HL-60/S4 treated with retinoic acid at 250 ng/mL for 4 days and 3 days (cell line): ENCODE measurements at regions not wholly inside any gene's neighbourhood (a gene's known extent, or its start where the extent isn't known, plus 50 kb on each side); places are given as distances from the start of the nearest gene placed in this dataset.

Source experiments
- in situ Hi-C: fragments of 300-500 bp; cut with MboI; formaldehyde crosslinking; loops from 2 replicates; pipeline ENCODE4 v1.7.0; 2022; ENCODE audit warnings: low sequenced_read_pairs

GRCh38 chr6:26173836-26174145 is 86.6 kb downstream of the HFE start:
- in situ Hi-C loops: no loop called here

GRCh38 chr6:26175033-26175427 is 87.8 kb downstream of the HFE start:
- in situ Hi-C loops: loop anchor here (25.0 kb wide), 2 partner anchors 362 to 962 kb away; partner anchors contain the start of gene HMGN4

- in situ Hi-C loops: loop anchor here (25.0 kb wide), 2 partner anchors 362 to 962 kb away; partner anchors contain the start of gene HMGN4
These were observed 88.4 kb downstream of the HFE start for GRCh38 chr6:26175428-26176181.

GRCh38 chr6:26179675-26180074 is 92.4 kb downstream of the HFE start:
- in situ Hi-C loops: loop anchor here (25.0 kb wide), 2 partner anchors 358 to 958 kb away; partner anchors contain the start of gene HMGN4

GRCh38 chr6:26180346-26180745 is 93.1 kb downstream of the HFE start:
- in situ Hi-C loops: loop anchor here (25.0 kb wide), 2 partner anchors 357 to 957 kb away; partner anchors contain the start of gene HMGN4

GRCh38 chr6:26183237-26183580 is 96.0 kb downstream of the HFE start:
- in situ Hi-C loops: loop anchor here (25.0 kb wide), 2 partner anchors 354 to 954 kb away; partner anchors contain the start of gene HMGN4

- in situ Hi-C loops: loop anchor here (25.0 kb wide), 2 partner anchors 354 to 954 kb away; partner anchors contain the start of gene HMGN4
These were observed 96.5 kb downstream of the HFE start for GRCh38 chr6:26183581-26184366.

- in situ Hi-C loops: loop anchor here (25.0 kb wide), 2 partner anchors 353 to 953 kb away; partner anchors contain the start of gene HMGN4
These were observed 97.2 kb downstream of the HFE start for GRCh38 chr6:26184367-26184891.

- in situ Hi-C loops: loop anchor here (25.0 kb wide), 2 partner anchors 352 to 952 kb away; partner anchors contain the start of gene HMGN4
These were observed 97.8 kb downstream of the HFE start for GRCh38 chr6:26185004-26185403.

GRCh38 chr6:26185802-26186201 is 98.6 kb downstream of the HFE start:
- in situ Hi-C loops: loop anchor here (25.0 kb wide), 2 partner anchors 351 to 951 kb away; partner anchors contain the start of gene HMGN4

GRCh38 chr6:26186652-26187051 is 99.4 kb downstream of the HFE start:
- in situ Hi-C loops: loop anchor here (25.0 kb wide), 2 partner anchors 351 to 951 kb away; partner anchors contain the start of gene HMGN4

GRCh38 chr6:26187292-26187691 is 100.1 kb downstream of the HFE start:
- in situ Hi-C loops: loop anchor here (25.0 kb wide), 2 partner anchors 350 to 950 kb away; partner anchors contain the start of gene HMGN4

- in situ Hi-C loops: loop anchor here (25.0 kb wide), 2 partner anchors 349 to 949 kb away; partner anchors contain the start of gene HMGN4
These were observed 100.9 kb downstream of the HFE start for GRCh38 chr6:26187981-26188635.

GRCh38 chr6:26191512-26191911 is 104.3 kb downstream of the HFE start:
- in situ Hi-C loops: loop anchor here (25.0 kb wide), 2 partner anchors 346 to 946 kb away; partner anchors contain the start of gene HMGN4

GRCh38 chr6:26193467-26194328 is 106.5 kb downstream of the HFE start:
- in situ Hi-C loops: loop anchor here (25.0 kb wide), 2 partner anchors 344 to 944 kb away; partner anchors contain the start of gene HMGN4

GRCh38 chr6:26194329-26194701 is 107.1 kb downstream of the HFE start:
- in situ Hi-C loops: loop anchor here (25.0 kb wide), 2 partner anchors 343 to 943 kb away; partner anchors contain the start of gene HMGN4

- in situ Hi-C loops: loop anchor here (25.0 kb wide), 2 partner anchors 342 to 942 kb away; partner anchors contain the start of gene HMGN4
These were observed 107.7 kb downstream of the HFE start for GRCh38 chr6:26194816-26195375.

GRCh38 chr6:26195376-26195923 is 108.2 kb downstream of the HFE start:
- in situ Hi-C loops: loop anchor here (25.0 kb wide), 2 partner anchors 342 to 942 kb away; partner anchors contain the start of gene HMGN4
